ENCODE measurements at regions not wholly inside any gene's neighbourhood (a gene's known extent, or its start where the extent isn't known, plus 50 kb on each side); places are given as distances from the start of the nearest gene placed in this dataset.

DNA sequence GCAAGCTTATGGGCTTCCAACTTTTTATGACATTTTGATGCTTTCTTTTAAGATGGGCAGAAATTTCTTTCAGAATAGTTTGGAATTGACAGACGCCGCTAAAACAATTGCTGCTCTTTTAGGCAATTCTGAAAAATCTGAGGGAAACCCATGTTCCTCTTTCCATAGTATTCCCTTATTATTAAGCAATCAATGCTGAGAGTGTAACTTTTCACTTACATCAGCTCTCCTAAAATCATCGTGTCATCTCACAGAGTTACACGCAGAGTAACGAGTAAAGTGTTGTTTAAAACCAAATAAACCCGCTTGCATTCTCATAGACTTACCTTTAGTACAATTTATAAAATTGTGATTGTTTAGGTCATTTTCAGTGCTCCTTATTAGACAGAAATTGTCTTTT lies 150.6 kb downstream of the MAF start:
- TF ChIP-seq, protein P1, sequence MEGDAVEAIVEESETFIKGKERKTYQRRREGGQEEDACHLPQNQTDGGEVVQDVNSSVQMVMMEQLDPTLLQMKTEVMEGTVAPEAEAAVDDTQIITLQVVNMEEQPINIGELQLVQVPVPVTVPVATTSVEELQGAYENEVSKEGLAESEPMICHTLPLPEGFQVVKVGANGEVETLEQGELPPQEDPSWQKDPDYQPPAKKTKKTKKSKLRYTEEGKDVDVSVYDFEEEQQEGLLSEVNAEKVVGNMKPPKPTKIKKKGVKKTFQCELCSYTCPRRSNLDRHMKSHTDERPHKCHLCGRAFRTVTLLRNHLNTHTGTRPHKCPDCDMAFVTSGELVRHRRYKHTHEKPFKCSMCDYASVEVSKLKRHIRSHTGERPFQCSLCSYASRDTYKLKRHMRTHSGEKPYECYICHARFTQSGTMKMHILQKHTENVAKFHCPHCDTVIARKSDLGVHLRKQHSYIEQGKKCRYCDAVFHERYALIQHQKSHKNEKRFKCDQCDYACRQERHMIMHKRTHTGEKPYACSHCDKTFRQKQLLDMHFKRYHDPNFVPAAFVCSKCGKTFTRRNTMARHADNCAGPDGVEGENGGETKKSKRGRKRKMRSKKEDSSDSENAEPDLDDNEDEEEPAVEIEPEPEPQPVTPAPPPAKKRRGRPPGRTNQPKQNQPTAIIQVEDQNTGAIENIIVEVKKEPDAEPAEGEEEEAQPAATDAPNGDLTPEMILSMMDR (IDR thresholded peaks at IDR 0.05), result no peak
- no peak for TF ChIP-seq POLR2A (IDR thresholded peaks at IDR 0.05)

All from body of pancreas (tissue), 4 donors.